Mesenchymal stem cell (in vitro differentiated cells and primary cell): ENCODE measurements at regions not wholly inside any gene's neighbourhood (a gene's known extent, or its start where the extent isn't known, plus 50 kb on each side); places are given as distances from the start of the nearest gene placed in this dataset.

Experiments used
- DNase-seq: peaks from one replicate; pipeline ENCODE4 v3.0.0-alpha.2; 2013
- H2AFZ ChIP-seq: one replicate; pipeline ENCODE4 v1.6.1; 2013; ENCODE audit warnings: low read depth, mild to moderate bottlenecking, control low read depth, inconsistent platforms, low read length, moderate library complexity
- H2AK5ac ChIP-seq: 2 replicates; pipeline ENCODE4 v1.6.1; 2013; ENCODE audit warnings: low read length, moderate library complexity, mild to moderate bottlenecking, inconsistent platforms; ENCODE audit not compliant: severe bottlenecking
- H2BK120ac ChIP-seq: one replicate; pipeline ENCODE4 v1.6.1; 2013; ENCODE audit warnings: low read depth, mild to moderate bottlenecking, inconsistent platforms, low read length, moderate library complexity
- H2BK12ac ChIP-seq, 2 experiments: one replicate each; pipeline ENCODE4 v1.6.1; 2013; ENCODE audit warnings: inconsistent platforms in 2 of 2, low read length in 2 of 2, mild to moderate bottlenecking in 2 of 2, moderate library complexity in 2 of 2, control low read depth in 1 of 2
- H2BK15ac ChIP-seq: one replicate; pipeline ENCODE4 v1.6.1; 2013; ENCODE audit warnings: mild to moderate bottlenecking, low read depth, inconsistent platforms; ENCODE audit not compliant: poor library complexity, severe bottlenecking
- H2BK5ac ChIP-seq: 2 replicates; pipeline ENCODE4 v1.6.1; 2013; ENCODE audit warnings: low read depth, mild to moderate bottlenecking, low read length, control low read depth, inconsistent platforms; ENCODE audit not compliant: poor library complexity, severe bottlenecking
- H3K14ac ChIP-seq, 2 experiments: one replicate each; pipeline ENCODE4 v1.6.1; 2013; ENCODE audit warnings: inconsistent platforms in 2 of 2, low read length in 2 of 2, control low read depth in 1 of 2, mild to moderate bottlenecking in 1 of 2, moderate library complexity in 1 of 2
- H3K18ac ChIP-seq, 2 experiments: one replicate each; pipeline ENCODE4 v1.6.1; 2013; ENCODE audit warnings: inconsistent platforms in 2 of 2, low read length in 2 of 2, control low read depth in 1 of 2, low read depth in 1 of 2, mild to moderate bottlenecking in 1 of 2
- H3K23ac ChIP-seq, 2 experiments: one replicate each; pipeline ENCODE4 v1.6.1; 2013; ENCODE audit warnings: inconsistent platforms in 2 of 2, low read length in 2 of 2, mild to moderate bottlenecking in 2 of 2, moderate library complexity in 2 of 2, control low read depth in 1 of 2
- H3K27ac ChIP-seq: 2 replicates; pipeline ENCODE4 v1.5.1; 2013; ENCODE audit warnings: mild to moderate bottlenecking, moderate library complexity, low read length, control low read depth, inconsistent platforms; ENCODE audit not compliant: poor library complexity, severe bottlenecking
- H3K27me3 ChIP-seq, 2 experiments: 2 replicates each; pipeline versions ENCODE4 v1.6.1 to v1.7.0; 2013; ENCODE audit warnings: low read length in 2 of 2, mild to moderate bottlenecking in 2 of 2, moderate library complexity in 2 of 2, control low read depth in 1 of 2, inconsistent platforms in 1 of 2; ENCODE audit not compliant: control insufficient read depth in 1 of 2, insufficient read depth in 1 of 2
- H3K36me3 ChIP-seq, 2 experiments: 2 replicates each; pipeline versions ENCODE4 v1.6.1 to v1.7.0; 2013; ENCODE audit warnings: low read length in 2 of 2, control low read depth in 1 of 2, inconsistent platforms in 1 of 2, low read depth in 1 of 2, mild to moderate bottlenecking in 1 of 2; ENCODE audit not compliant: insufficient read depth in 2 of 2, control insufficient read depth in 1 of 2
- H3K4ac ChIP-seq, 2 experiments: one replicate each; pipeline ENCODE4 v1.6.1; 2013; ENCODE audit warnings: inconsistent platforms in 2 of 2, low read length in 2 of 2, mild to moderate bottlenecking in 2 of 2, moderate library complexity in 2 of 2, control low read depth in 1 of 2, low read depth in 1 of 2
- H3K4me1 ChIP-seq: 2 replicates; pipeline ENCODE4 v1.6.1; 2013; ENCODE audit warnings: low read depth, low read length, control low read depth; ENCODE audit not compliant: control insufficient read depth, insufficient read depth
- H3K4me2 ChIP-seq: 2 replicates; pipeline ENCODE4 v1.6.1; 2013; ENCODE audit warnings: low read length, mild to moderate bottlenecking, inconsistent platforms; ENCODE audit not compliant: poor library complexity, severe bottlenecking
- H3K4me3 ChIP-seq, 2 experiments: 2 replicates each; pipeline versions ENCODE4 v1.5.1 to v1.7.0; 2013; ENCODE audit warnings: low read length in 2 of 2, mild to moderate bottlenecking in 2 of 2, control low read depth in 1 of 2, low read depth in 1 of 2; ENCODE audit not compliant: insufficient read depth in 1 of 2
- H3K79me1 ChIP-seq: replicated peaks from 2 replicates; pipeline ENCODE4 v1.6.1; 2013; ENCODE audit warnings: mild to moderate bottlenecking, control low read depth, low read length, inconsistent platforms; ENCODE audit not compliant: poor library complexity, severe bottlenecking
- H3K9ac ChIP-seq: 2 replicates; pipeline ENCODE4 v1.7.0; 2013; ENCODE audit warnings: mild to moderate bottlenecking, low read length, moderate library complexity
- H3K9me3 ChIP-seq: 2 replicates; pipeline ENCODE4 v1.7.0; 2013; ENCODE audit warnings: mild to moderate bottlenecking, low read length; ENCODE audit not compliant: control insufficient read depth
- H4K8ac ChIP-seq: one replicate; pipeline ENCODE4 v1.6.1; 2013; ENCODE audit warnings: inconsistent platforms, mild to moderate bottlenecking, low read length, moderate library complexity
- H4K91ac ChIP-seq: one replicate; pipeline ENCODE4 v1.6.1; 2013; ENCODE audit warnings: mild to moderate bottlenecking, low read length, inconsistent platforms
- WGBS: methylation state at CpG from one replicate; pipeline ENCODE4 v1.1.7; 2013; ENCODE audit warnings: mixed read lengths; 5-methylcytosine and 5-hydroxymethylcytosine counted together

- Histone ChIP-seq H3K27ac (no peak overlapping the region), H3K14ac (no peak overlapping the region), H3K4me1 (no peaks in the 10 kb centered on the region), H3K18ac (no peak overlapping the region), H3K4me2 (no peak overlapping the region), H2AFZ (no peak overlapping the region), H2BK5ac (no peak overlapping the region), H3K9me3 (no peaks in the 10 kb centered on the region), H3K36me3 (no peaks in the 10 kb centered on the region), H3K23ac (no peak overlapping the region), H3K4ac (no peak overlapping the region), H3K4me3 (no peak overlapping the region), H3K9ac (no peak overlapping the region), H3K79me1 (no peaks in the 10 kb centered on the region), H2AK5ac (no peak overlapping the region), H3K27me3 (peaks cover 0 to 2% of the 10 kb centered on the region in 2 experiments), H2BK12ac (no peak overlapping the region), H2BK15ac (no peak overlapping the region), H4K8ac (no peak overlapping the region), H2BK120ac (no peak overlapping the region), H4K91ac (no peak overlapping the region)
- no peak for DNase-seq
- no CpG with 5 or more reads among the region's 2 CpGs for WGBS
Measured at GRCh38 chr1:90358448-90358847, 358.7 kb downstream of the BARHL2 start.

GRCh38 chr1:90357995-90358394 lies 359.1 kb downstream of the BARHL2 start:
- Histone ChIP-seq H3K36me3 (no peaks in the 10 kb centered on the region), H3K4me1 (no peaks in the 10 kb centered on the region), H2AK5ac (no peak overlapping the region), H3K27ac (no peak overlapping the region), H2BK12ac (no peak overlapping the region), H3K9me3 (no peaks in the 10 kb centered on the region), H2BK15ac (no peak overlapping the region), H4K91ac (no peak overlapping the region), H2BK5ac (no peak overlapping the region), H3K4me3 (no peak overlapping the region), H3K79me1 (no peaks in the 10 kb centered on the region), H3K4me2 (no peak overlapping the region), H3K18ac (no peak overlapping the region), H4K8ac (no peak overlapping the region), H3K9ac (no peak overlapping the region), H2AFZ (no peak overlapping the region), H3K4ac (no peak overlapping the region), H3K23ac (no peak overlapping the region), H3K27me3 (peaks cover 0 to 3% of the 10 kb centered on the region in 2 experiments), H2BK120ac (no peak overlapping the region), H3K14ac (no peak overlapping the region)
- 82% methylated on average over 1 of the region's 2 CpGs for WGBS
- DNase-seq: no peak

GRCh38 chr1:90356991-90357390 lies 360.1 kb downstream of the BARHL2 start:
- H3K4me3 ChIP-seq: no peak overlapping the region
- no peak overlapping the region for H2AK5ac ChIP-seq

GRCh38 chr1:90356101-90356500 lies 361.0 kb downstream of the BARHL2 start:
- Histone ChIP-seq H2AFZ (no peak overlapping the region), H3K27ac (no peak overlapping the region), H4K8ac (no peak overlapping the region), H2BK120ac (no peak overlapping the region), H2BK12ac (no peak overlapping the region), H3K27me3 (peaks cover 0 to 3% of the 10 kb centered on the region in 2 experiments), H3K9ac (no peak overlapping the region), H3K4me2 (no peak overlapping the region), H2BK5ac (no peak overlapping the region), H3K79me1 (no peaks in the 10 kb centered on the region), H3K14ac (no peak overlapping the region), H2BK15ac (no peak overlapping the region), H4K91ac (no peak overlapping the region), H3K4me3 (no peak overlapping the region), H3K4ac (no peak overlapping the region), H2AK5ac (no peak overlapping the region), H3K4me1 (no peaks in the 10 kb centered on the region), H3K18ac (no peak overlapping the region), H3K23ac (no peak overlapping the region), H3K9me3 (no peaks in the 10 kb centered on the region), H3K36me3 (no peaks in the 10 kb centered on the region)
- DNase-seq: no peak
- 89% methylated on average over 1 of the region's 3 CpGs for WGBS

More at GRCh38 chr1:90356991-90357390, 360.1 kb downstream of the BARHL2 start:
- no peaks in the 10 kb centered on the region for H3K4me1 ChIP-seq
- no peak overlapping the region for H3K27ac ChIP-seq
- no peak overlapping the region for H3K18ac ChIP-seq
- H3K9ac ChIP-seq: no peak overlapping the region
- no peak overlapping the region for H4K91ac ChIP-seq
- no peak overlapping the region for H3K4me2 ChIP-seq
- H3K4ac ChIP-seq: no peak overlapping the region
- no peak overlapping the region for H2BK15ac ChIP-seq
- H2BK120ac ChIP-seq: no peak overlapping the region
- WGBS: 64% methylated on average over 3 of the region's 4 CpGs
- H3K27me3 ChIP-seq: peaks cover 0 to 3% of the 10 kb centered on the region in 2 experiments
- no peak overlapping the region for H2BK5ac ChIP-seq
- no peak overlapping the region for H2BK12ac ChIP-seq
- H3K14ac ChIP-seq: no peak overlapping the region
- no peaks in the 10 kb centered on the region for H3K9me3 ChIP-seq
- no peaks in the 10 kb centered on the region for H3K79me1 ChIP-seq
- H4K8ac ChIP-seq: no peak overlapping the region
- H2AFZ ChIP-seq: no peak overlapping the region
- DNase-seq: no peak
- H3K23ac ChIP-seq: no peak overlapping the region
- no peaks in the 10 kb centered on the region for H3K36me3 ChIP-seq
